Ectodermal cell (in vitro differentiated cells): ENCODE measurements at regions not wholly inside any gene's neighbourhood (a gene's known extent, or its start where the extent isn't known, plus 50 kb on each side); places are given as distances from the start of the nearest gene placed in this dataset.

Experiments
- H3K27ac ChIP-seq: 2 replicates; pipeline ENCODE4 v1.7.0; 2013; ENCODE audit warnings: mild to moderate bottlenecking, low read depth, low read length; ENCODE audit not compliant: insufficient read depth, poor library complexity, severe bottlenecking
- H3K27me3 ChIP-seq: 2 replicates; pipeline ENCODE4 v1.7.0; 2013; ENCODE audit warnings: mild to moderate bottlenecking, low read length; ENCODE audit not compliant: insufficient read depth, control insufficient read depth, poor library complexity, severe bottlenecking
- H3K36me3 ChIP-seq: one replicate; pipeline ENCODE4 v1.7.0; 2013; ENCODE audit warnings: low read length; ENCODE audit not compliant: control insufficient read depth, insufficient read depth
- H3K4me1 ChIP-seq: one replicate; pipeline ENCODE4 v1.7.0; 2013; ENCODE audit warnings: low read length; ENCODE audit not compliant: control insufficient read depth, insufficient read depth
- H3K4me3 ChIP-seq: 2 replicates; pipeline ENCODE4 v1.7.0; 2013; ENCODE audit warnings: low read depth, low read length, control low read depth; ENCODE audit not compliant: insufficient read depth
- H3K9me3 ChIP-seq: 2 replicates; pipeline ENCODE4 v1.7.0; 2013; ENCODE audit warnings: mild to moderate bottlenecking, low read length, moderate library complexity; ENCODE audit not compliant: control insufficient read depth
- WGBS, 2 experiments: methylation state at CpG; one replicate each; pipeline ENCODE4 v1.1.7; 2013; ENCODE audit warnings: missing lambda C conversion rate in 2 of 2; 5-methylcytosine and 5-hydroxymethylcytosine counted together

- no peak overlapping the region for H3K4me3 ChIP-seq
- H3K36me3 ChIP-seq: no peaks in the 10 kb centered on the region
- H3K27ac ChIP-seq: no peak overlapping the region
- no peaks in the 10 kb centered on the region for H3K4me1 ChIP-seq
- H3K27me3 ChIP-seq: no peaks in the 10 kb centered on the region
- 65 to 69% methylated on average over 1 of the region's 1 CpG for WGBS, 2 experiments
- H3K9me3 ChIP-seq: no peaks in the 10 kb centered on the region
Measured at GRCh38 chr1:29753244-29753643, 516.9 kb downstream of the PTPRU start.

GRCh38 chr1:29752141-29752540 is 515.8 kb downstream of the PTPRU start:
- no peak overlapping the region for H3K4me3 ChIP-seq
- H3K27me3 ChIP-seq: no peaks in the 10 kb centered on the region
- H3K36me3 ChIP-seq: no peaks in the 10 kb centered on the region
- H3K4me1 ChIP-seq: no peaks in the 10 kb centered on the region
- H3K9me3 ChIP-seq: no peaks in the 10 kb centered on the region
- WGBS, 2 experiments: 22% methylated on average over 8 of the region's 8 CpGs
- H3K27ac ChIP-seq: no peak overlapping the region

GRCh38 chr1:29749024-29749945 is 513.0 kb downstream of the PTPRU start:
- WGBS, 2 experiments: 77 to 84% methylated on average over 6 of the region's 6 CpGs

GRCh38 chr1:29747196-29747595 is 510.9 kb downstream of the PTPRU start:
- H3K27ac ChIP-seq: no peak overlapping the region
- H3K9me3 ChIP-seq: no peaks in the 10 kb centered on the region
- no peaks in the 10 kb centered on the region for H3K27me3 ChIP-seq
- 91 to 93% methylated on average over 3 of the region's 3 CpGs for WGBS, 2 experiments
- H3K36me3 ChIP-seq: no peaks in the 10 kb centered on the region
- H3K4me3 ChIP-seq: no peak overlapping the region
- H3K4me1 ChIP-seq: no peaks in the 10 kb centered on the region

More at GRCh38 chr1:29749024-29749945, 513.0 kb downstream of the PTPRU start:
- Histone ChIP-seq H3K4me3 (no peak overlapping the region), H3K9me3 (no peaks in the 10 kb centered on the region), H3K27ac (no peak overlapping the region), H3K4me1 (no peaks in the 10 kb centered on the region), H3K36me3 (no peaks in the 10 kb centered on the region), H3K27me3 (no peaks in the 10 kb centered on the region)

- Histone ChIP-seq H3K4me3 (no peak overlapping the region), H3K27ac (no peak overlapping the region), H3K27me3 (no peaks in the 10 kb centered on the region), H3K36me3 (no peaks in the 10 kb centered on the region), H3K4me1 (no peaks in the 10 kb centered on the region), H3K9me3 (no peaks in the 10 kb centered on the region)
- WGBS, 2 experiments: 90 to 93% methylated on average over 5 of the region's 5 CpGs
Measured at GRCh38 chr1:29746076-29746665, 509.8 kb downstream of the PTPRU start.

- no peak overlapping the region for H3K27ac ChIP-seq
- H3K9me3 ChIP-seq: no peaks in the 10 kb centered on the region
- H3K4me1 ChIP-seq: no peaks in the 10 kb centered on the region
- H3K27me3 ChIP-seq: no peaks in the 10 kb centered on the region
- H3K36me3 ChIP-seq: no peaks in the 10 kb centered on the region
- no peak overlapping the region for H3K4me3 ChIP-seq
- 69 to 72% methylated on average over 6 of the region's 6 CpGs for WGBS, 2 experiments
Measured at GRCh38 chr1:29744684-29745490, 508.6 kb downstream of the PTPRU start.

- no peaks in the 10 kb centered on the region for H3K36me3 ChIP-seq
- H3K9me3 ChIP-seq: no peaks in the 10 kb centered on the region
- 85 to 86% methylated on average over 7 of the region's 7 CpGs for WGBS, 2 experiments
- no peak overlapping the region for H3K27ac ChIP-seq
- H3K4me1 ChIP-seq: no peaks in the 10 kb centered on the region
- no peaks in the 10 kb centered on the region for H3K27me3 ChIP-seq
- no peak overlapping the region for H3K4me3 ChIP-seq
Measured at GRCh38 chr1:29743931-29744330, 507.6 kb downstream of the PTPRU start.

- no peaks in the 10 kb centered on the region for H3K27me3 ChIP-seq
- H3K4me3 ChIP-seq: no peak overlapping the region
- H3K27ac ChIP-seq: no peak overlapping the region
- H3K9me3 ChIP-seq: no peaks in the 10 kb centered on the region
- no peaks in the 10 kb centered on the region for H3K36me3 ChIP-seq
- WGBS, 2 experiments: 90 to 92% methylated on average over 5 of the region's 5 CpGs
- H3K4me1 ChIP-seq: no peaks in the 10 kb centered on the region
Measured at GRCh38 chr1:29743264-29743663, 506.9 kb downstream of the PTPRU start.

- WGBS, 2 experiments: 82 to 90% methylated on average over 1 of the region's 1 CpG
- H3K27ac ChIP-seq: no peak overlapping the region
Measured at GRCh38 chr1:29739176-29739575, 502.9 kb downstream of the PTPRU start.

More at GRCh38 chr1:29739176-29739575, 502.9 kb downstream of the PTPRU start:
- no peak overlapping the region for H3K4me3 ChIP-seq
- no peaks in the 10 kb centered on the region for H3K27me3 ChIP-seq
- H3K36me3 ChIP-seq: no peaks in the 10 kb centered on the region
- H3K9me3 ChIP-seq: no peaks in the 10 kb centered on the region
- no peaks in the 10 kb centered on the region for H3K4me1 ChIP-seq
